Non-pigmented ciliary epithelial cell (primary cell): ENCODE measurements at regions not wholly inside any gene's neighbourhood (a gene's known extent, or its start where the extent isn't known, plus 50 kb on each side); places are given as distances from the start of the nearest gene placed in this dataset.
"Not testable (repeated sequence)": the region's sequence is repeated elsewhere in the genome, so short reads cannot be mapped to it uniquely, and the experiment has no call there.

ENCODE experiments used
- DNase-seq: peaks from one replicate; pipeline ENCODE4 v3.0.0-alpha.2; 2010; ENCODE audit warnings: low read depth

- no peak for DNase-seq
Observed at GRCh38 chr14:23861666-23862065, 91.9 kb upstream of the DHRS4 start.

- no peak for DNase-seq
Observed at GRCh38 chr14:23862513-23862912, 91.1 kb upstream of the DHRS4 start.

GRCh38 chr14:23863836-23864235 is 89.7 kb upstream of the DHRS4 start:
- DNase-seq, result no peak

- no peak for DNase-seq
Observed at GRCh38 chr14:23864259-23864658, 89.3 kb upstream of the DHRS4 start.

- no peak for DNase-seq
Observed at GRCh38 chr14:23864861-23865260, 88.7 kb upstream of the DHRS4 start.

GRCh38 chr14:23865502-23865901 is 88.1 kb upstream of the DHRS4 start:
- DNase-seq, result no peak

GRCh38 chr14:23866269-23866668 is 87.3 kb upstream of the DHRS4 start:
- DNase-seq, result no peak

GRCh38 chr14:23869078-23869719 is 84.4 kb upstream of the DHRS4 start:
- DNase-seq, result no peak

- no peak for DNase-seq
Observed at GRCh38 chr14:23876160-23876750, 77.3 kb upstream of the DHRS4 start.

GRCh38 chr14:23877111-23877510 is 76.5 kb upstream of the DHRS4 start:
- DNase-seq, result no peak

- no peak for DNase-seq
Observed at GRCh38 chr14:23877538-23878180, 75.9 kb upstream of the DHRS4 start.

GRCh38 chr14:23881282-23881681 is 72.3 kb upstream of the DHRS4 start:
- DNase-seq, result no peak

GRCh38 chr14:23883684-23884540 is 69.7 kb upstream of the DHRS4 start:
- no peak for DNase-seq

GRCh38 chr14:23884541-23884904 is 69.0 kb upstream of the DHRS4 start:
- DNase-seq, result no peak

GRCh38 chr14:23887536-23887935 is 66.0 kb upstream of the DHRS4 start:
- no peak for DNase-seq

- not testable (repeated sequence) for DNase-seq
Observed at GRCh38 chr14:23891717-23892116, 61.9 kb upstream of the DHRS4 start.

GRCh38 chr14:23892289-23892688 is 61.3 kb upstream of the DHRS4 start:
- DNase-seq, result not testable (repeated sequence)

- no peak for DNase-seq
Observed at GRCh38 chr14:23894362-23895052, 59.1 kb upstream of the DHRS4 start.

GRCh38 chr14:23895053-23895419 is 58.5 kb upstream of the DHRS4 start:
- DNase-seq, result no peak

GRCh38 chr14:23895480-23895879 is 58.1 kb upstream of the DHRS4 start:
- no peak for DNase-seq

- DNase-seq, result no peak
Observed at GRCh38 chr14:23896609-23897153, 56.9 kb upstream of the DHRS4 start.

GRCh38 chr14:23897291-23897690 is 56.3 kb upstream of the DHRS4 start:
- not testable (repeated sequence) for DNase-seq
